ENCODE measurements at regions not wholly inside any gene's neighbourhood (a gene's known extent, or its start where the extent isn't known, plus 50 kb on each side); places are given as distances from the start of the nearest gene placed in this dataset.
A peak's percentile ranks its signal among the peaks of the same experiment; 100 is the strongest.

- H3K4me2 ChIP-seq (ENCODE audit: extremely low read depth, insufficient read depth, low read length) = no peak overlapping the region
- no peak for DNase-seq (ENCODE audit: low read depth in 2 of 2)
- H3K27ac ChIP-seq (ENCODE audit: insufficient read depth, low read length) = no peak overlapping the region
- no peak overlapping the region for H2AFZ ChIP-seq (ENCODE audit: low read length)
- no peaks in the 10 kb centered on the region for H3K36me3 ChIP-seq (ENCODE audit: control insufficient read depth, insufficient read depth, low read length)
- H3K9ac ChIP-seq (ENCODE audit: insufficient read depth, low read length) = no peak overlapping the region
- no peaks in the 10 kb centered on the region for H3K79me2 ChIP-seq (ENCODE audit: control insufficient read depth, insufficient read depth, low read length)
- no peaks in the 10 kb centered on the region for H4K20me1 ChIP-seq (ENCODE audit: control insufficient read depth, extremely low read depth, insufficient read depth, low read length)
- H3K4me1 ChIP-seq (ENCODE audit: control insufficient read depth, extremely low read depth, insufficient read depth, low read length) = peaks cover 18% of the 10 kb centered on the region
- H3K27me3 ChIP-seq (ENCODE audit: control insufficient read depth, insufficient read depth, low read length) = peaks cover 2% of the 10 kb centered on the region
- TF ChIP-seq CTCF (conservative IDR thresholded peaks at IDR 0.05 in 1 of 2, IDR thresholded peaks at IDR 0.05 in 1 of 2; ENCODE audit: low read depth in 1 of 2, low read length in 2 of 2) = no peak
- TF ChIP-seq EZH2 (IDR thresholded peaks at IDR 0.05; ENCODE audit: low read length, missing control alignments) = no peak
- no peaks in the 10 kb centered on the region for H3K9me3 ChIP-seq (ENCODE audit: control insufficient read depth, insufficient read depth, low read depth, low read length)
- H3K4me3 ChIP-seq (replicated peaks in 1 of 4; ENCODE audit: control extremely low read depth in 1 of 4, insufficient read depth in 1 of 4, low read depth in 3 of 4, low read length in 4 of 4) = no peak overlapping the region
Observed at GRCh38 chr2:234773129-234773528, 178.7 kb upstream of the SH3BP4 start.

- no peaks in the 10 kb centered on the region for H3K79me2 ChIP-seq (ENCODE audit: control insufficient read depth, insufficient read depth, low read length)
- no peak for TF ChIP-seq EZH2 (IDR thresholded peaks at IDR 0.05; ENCODE audit: low read length, missing control alignments)
- TF ChIP-seq CTCF (conservative IDR thresholded peaks at IDR 0.05 in 1 of 2, IDR thresholded peaks at IDR 0.05 in 1 of 2; ENCODE audit: low read depth in 1 of 2, low read length in 2 of 2) = no peak
- no peaks in the 10 kb centered on the region for H3K36me3 ChIP-seq (ENCODE audit: control insufficient read depth, insufficient read depth, low read length)
- H3K4me3 ChIP-seq (replicated peaks in 1 of 4; ENCODE audit: control extremely low read depth in 1 of 4, insufficient read depth in 1 of 4, low read depth in 3 of 4, low read length in 4 of 4) = no peak overlapping the region
- no peak overlapping the region for H3K9ac ChIP-seq (ENCODE audit: insufficient read depth, low read length)
- no peak overlapping the region for H3K4me2 ChIP-seq (ENCODE audit: extremely low read depth, insufficient read depth, low read length)
- H3K27me3 ChIP-seq (ENCODE audit: control insufficient read depth, insufficient read depth, low read length) = peaks cover 2% of the 10 kb centered on the region
- no peaks in the 10 kb centered on the region for H3K9me3 ChIP-seq (ENCODE audit: control insufficient read depth, insufficient read depth, low read depth, low read length)
- H3K27ac ChIP-seq (ENCODE audit: insufficient read depth, low read length) = no peak overlapping the region
- no peak overlapping the region for H2AFZ ChIP-seq (ENCODE audit: low read length)
- DNase-seq (ENCODE audit: low read depth in 2 of 2) = no peak
- H3K4me1 ChIP-seq (ENCODE audit: control insufficient read depth, extremely low read depth, insufficient read depth, low read length) = peaks cover 18% of the 10 kb centered on the region
- H4K20me1 ChIP-seq (ENCODE audit: control insufficient read depth, extremely low read depth, insufficient read depth, low read length) = no peaks in the 10 kb centered on the region
Observed at GRCh38 chr2:234772733-234773060, 179.1 kb upstream of the SH3BP4 start.

- H3K79me2 ChIP-seq (ENCODE audit: control insufficient read depth, insufficient read depth, low read length) = no peaks in the 10 kb centered on the region
- peaks cover 18% of the 10 kb centered on the region for H3K4me1 ChIP-seq (ENCODE audit: control insufficient read depth, extremely low read depth, insufficient read depth, low read length)
- no peak overlapping the region for H3K9ac ChIP-seq (ENCODE audit: insufficient read depth, low read length)
- H3K36me3 ChIP-seq (ENCODE audit: control insufficient read depth, insufficient read depth, low read length) = no peaks in the 10 kb centered on the region
- DNase-seq (ENCODE audit: low read depth in 2 of 2) = peak; percentile 56 to 82
- TF ChIP-seq EZH2 (IDR thresholded peaks at IDR 0.05; ENCODE audit: low read length, missing control alignments) (no peak), CTCF (conservative IDR thresholded peaks at IDR 0.05 in 1 of 2, IDR thresholded peaks at IDR 0.05 in 1 of 2; ENCODE audit: low read depth in 1 of 2, low read length in 2 of 2) (no peak)
- no peaks in the 10 kb centered on the region for H3K9me3 ChIP-seq (ENCODE audit: control insufficient read depth, insufficient read depth, low read depth, low read length)
- no peak overlapping the region for H3K4me2 ChIP-seq (ENCODE audit: extremely low read depth, insufficient read depth, low read length)
- peaks cover 2% of the 10 kb centered on the region for H3K27me3 ChIP-seq (ENCODE audit: control insufficient read depth, insufficient read depth, low read length)
- H3K27ac ChIP-seq (ENCODE audit: insufficient read depth, low read length) = no peak overlapping the region
- no peak overlapping the region for H3K4me3 ChIP-seq (replicated peaks in 1 of 4; ENCODE audit: control extremely low read depth in 1 of 4, insufficient read depth in 1 of 4, low read depth in 3 of 4, low read length in 4 of 4)
- H4K20me1 ChIP-seq (ENCODE audit: control insufficient read depth, extremely low read depth, insufficient read depth, low read length) = no peaks in the 10 kb centered on the region
- H2AFZ ChIP-seq (ENCODE audit: low read length) = no peak overlapping the region
Observed at GRCh38 chr2:234771980-234772732, 179.7 kb upstream of the SH3BP4 start.
